ENCODE measurements at regions not wholly inside any gene's neighbourhood (a gene's known extent, or its start where the extent isn't known, plus 50 kb on each side); places are given as distances from the start of the nearest gene placed in this dataset.

GRCh38 chr5:142426129-142427014 lies 101.6 kb upstream of the SPRY4 start:
- H3K4me3 Mint-ChIP-seq, result no peak overlapping the region
- TF ChIP-seq CTCF (conservative IDR thresholded peaks at IDR 0.05), result no peak
- H3K27me3 Mint-ChIP-seq, result no peaks in the 10 kb centered on the region
- H3K27ac Mint-ChIP-seq, result no peak overlapping the region
- no peaks in the 10 kb centered on the region for H3K36me3 Mint-ChIP-seq
- peaks cover 15% of the 10 kb centered on the region for H3K4me1 Mint-ChIP-seq (ENCODE audit: unreplicated experiment)
- no peaks in the 10 kb centered on the region for H3K9me3 Mint-ChIP-seq
- no peak for DNase-seq (ENCODE audit: extremely low spot score, unreplicated experiment)

GRCh38 chr5:142425286-142426065 lies 100.7 kb upstream of the SPRY4 start:
- H3K4me3 Mint-ChIP-seq, result no peak overlapping the region
- H3K9me3 Mint-ChIP-seq, result no peaks in the 10 kb centered on the region
- no peak overlapping the region for H3K27ac Mint-ChIP-seq
- H3K36me3 Mint-ChIP-seq, result no peaks in the 10 kb centered on the region
- H3K27me3 Mint-ChIP-seq, result no peaks in the 10 kb centered on the region
- no peak for DNase-seq (ENCODE audit: extremely low spot score, unreplicated experiment)
- no peak for TF ChIP-seq CTCF (conservative IDR thresholded peaks at IDR 0.05)
- H3K4me1 Mint-ChIP-seq (ENCODE audit: unreplicated experiment), result peaks cover 19% of the 10 kb centered on the region

GRCh38 chr5:142422429-142422828 lies 97.6 kb upstream of the SPRY4 start:
- Mint-ChIP-seq H3K4me1 (ENCODE audit: unreplicated experiment) (peaks cover 17% of the 10 kb centered on the region), H3K27me3 (no peaks in the 10 kb centered on the region), H3K4me3 (no peak overlapping the region), H3K9me3 (no peaks in the 10 kb centered on the region), H3K36me3 (no peaks in the 10 kb centered on the region), H3K27ac (no peak overlapping the region)
- DNase-seq (ENCODE audit: extremely low spot score, unreplicated experiment), result no peak
- TF ChIP-seq CTCF (conservative IDR thresholded peaks at IDR 0.05), result no peak

- DNase-seq (ENCODE audit: extremely low spot score, unreplicated experiment), result no peak
- Mint-ChIP-seq H3K4me1 (ENCODE audit: unreplicated experiment) (peaks cover 14% of the 10 kb centered on the region), H3K27ac (no peak overlapping the region), H3K36me3 (no peaks in the 10 kb centered on the region), H3K9me3 (no peaks in the 10 kb centered on the region), H3K4me3 (no peak overlapping the region), H3K27me3 (no peaks in the 10 kb centered on the region)
- TF ChIP-seq CTCF (conservative IDR thresholded peaks at IDR 0.05), result no peak
Measured at GRCh38 chr5:142421621-142422397, 97.0 kb upstream of the SPRY4 start.

GRCh38 chr5:142421228-142421617 lies 96.4 kb upstream of the SPRY4 start:
- no peaks in the 10 kb centered on the region for H3K36me3 Mint-ChIP-seq
- H3K4me3 Mint-ChIP-seq, result no peak overlapping the region
- no peak for DNase-seq (ENCODE audit: extremely low spot score, unreplicated experiment)
- TF ChIP-seq CTCF (conservative IDR thresholded peaks at IDR 0.05), result no peak
- H3K27me3 Mint-ChIP-seq, result no peaks in the 10 kb centered on the region
- no peaks in the 10 kb centered on the region for H3K9me3 Mint-ChIP-seq
- no peak overlapping the region for H3K27ac Mint-ChIP-seq
- H3K4me1 Mint-ChIP-seq (ENCODE audit: unreplicated experiment), result peaks cover 10% of the 10 kb centered on the region

Data from type B pancreatic cell (in vitro differentiated cells).